Fibroblast of peridontal ligament (primary cell): ENCODE measurements at regions not wholly inside any gene's neighbourhood (a gene's known extent, or its start where the extent isn't known, plus 50 kb on each side); places are given as distances from the start of the nearest gene placed in this dataset.
"Not testable (repeated sequence)": the region's sequence is repeated elsewhere in the genome, so short reads cannot be mapped to it uniquely, and the experiment has no call there.

Experiments
- DNase-seq: peaks from one replicate; pipeline ENCODE4 v3.0.0-alpha.2; 2010; ENCODE audit errors: extremely low read depth

DNA sequence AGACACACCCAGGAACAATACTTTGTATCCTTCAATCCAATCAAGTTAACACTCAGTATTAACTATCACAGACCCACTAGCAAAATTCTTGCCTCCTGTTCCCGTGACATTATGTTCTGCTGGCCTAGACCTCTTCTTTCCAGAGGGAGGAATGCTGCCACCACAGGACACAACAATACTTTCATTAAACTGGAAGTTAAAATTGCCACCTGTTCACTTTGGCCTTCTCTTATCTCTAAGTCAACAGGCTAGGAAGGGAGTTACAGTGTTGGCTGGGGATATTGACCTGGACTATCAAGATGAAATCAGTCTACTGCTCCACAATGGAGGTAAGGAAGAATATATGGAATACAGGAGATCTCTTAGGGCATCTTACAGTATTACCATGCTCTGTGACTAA is 1000.4 kb upstream of the GBE1 start:
- no peak for DNase-seq

DNA sequence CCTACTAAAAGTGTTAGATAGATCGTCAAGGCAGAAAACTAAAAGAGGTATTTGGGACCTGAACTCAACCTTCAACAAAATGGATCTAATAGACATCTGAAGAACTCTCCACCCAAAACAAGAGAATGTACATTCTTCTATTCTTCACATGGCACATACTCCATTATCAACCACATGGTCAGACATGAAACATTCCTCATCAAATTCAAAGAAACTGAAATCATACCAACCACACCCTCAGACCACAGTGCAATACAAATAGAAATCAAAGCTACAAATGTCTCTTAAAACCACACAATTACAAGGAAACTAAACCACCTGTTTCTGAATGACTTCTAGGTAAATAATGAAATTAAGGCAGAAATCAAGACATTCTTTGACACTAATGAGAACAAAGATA is 984.1 kb upstream of the GBE1 start:
- no peak for DNase-seq

DNA sequence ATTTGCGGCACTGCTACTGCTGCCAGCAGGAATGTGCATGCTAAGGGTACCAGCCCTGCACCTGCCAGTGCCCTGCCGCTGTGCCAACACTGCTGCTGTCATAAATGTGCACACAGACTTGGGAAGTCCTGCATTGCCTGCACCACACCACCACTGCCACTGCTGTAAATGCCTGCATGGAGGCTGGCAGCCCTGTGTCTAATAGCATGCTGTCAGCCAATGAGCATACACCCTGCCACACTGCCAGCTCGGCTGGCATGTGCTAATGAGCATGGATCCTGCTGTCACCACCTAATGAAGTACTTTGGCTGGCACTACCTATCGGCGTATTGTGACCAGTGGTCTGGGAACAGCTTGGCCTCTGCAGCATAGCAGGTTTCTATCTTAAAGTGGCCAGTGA is 981.8 kb upstream of the GBE1 start:
- DNase-seq, result no peak

DNA sequence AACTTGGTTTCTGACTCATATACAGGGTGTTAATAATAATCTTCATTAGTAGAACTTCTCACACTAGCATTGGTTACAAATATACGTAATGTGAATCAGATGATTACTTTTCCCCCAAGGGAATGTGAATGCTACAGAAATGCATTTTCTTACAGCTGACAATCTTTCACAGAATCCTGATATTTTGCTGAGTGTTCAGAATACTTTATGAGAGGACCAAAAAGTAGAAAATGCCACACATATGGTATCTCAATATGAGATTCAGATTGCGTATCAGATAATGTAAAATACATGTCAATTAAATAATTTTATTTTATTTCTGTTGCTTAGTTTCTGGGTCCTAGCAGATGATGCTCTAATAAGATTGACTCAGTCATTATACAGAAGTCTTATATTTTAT is 979.9 kb upstream of the GBE1 start:
- DNase-seq, result no peak

DNA sequence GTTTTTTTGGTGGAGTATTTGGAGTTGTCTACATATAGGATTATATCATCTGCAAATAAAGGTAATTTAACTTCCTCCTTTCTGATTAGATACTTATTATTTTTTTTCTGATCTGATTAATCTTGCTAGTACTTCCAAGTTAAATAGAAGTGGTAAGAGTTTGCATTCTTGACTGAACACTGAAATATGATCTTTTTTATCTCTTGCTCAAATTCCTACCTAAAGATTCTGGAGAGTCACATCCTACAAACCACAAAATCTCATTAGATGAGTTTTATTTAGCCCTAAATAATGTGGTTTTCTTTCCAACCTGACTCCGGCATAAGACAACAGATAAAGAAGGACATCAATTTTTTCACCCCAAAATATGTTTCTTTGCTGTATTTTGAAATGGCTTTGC is 977.9 kb upstream of the GBE1 start:
- DNase-seq, result no peak

DNA sequence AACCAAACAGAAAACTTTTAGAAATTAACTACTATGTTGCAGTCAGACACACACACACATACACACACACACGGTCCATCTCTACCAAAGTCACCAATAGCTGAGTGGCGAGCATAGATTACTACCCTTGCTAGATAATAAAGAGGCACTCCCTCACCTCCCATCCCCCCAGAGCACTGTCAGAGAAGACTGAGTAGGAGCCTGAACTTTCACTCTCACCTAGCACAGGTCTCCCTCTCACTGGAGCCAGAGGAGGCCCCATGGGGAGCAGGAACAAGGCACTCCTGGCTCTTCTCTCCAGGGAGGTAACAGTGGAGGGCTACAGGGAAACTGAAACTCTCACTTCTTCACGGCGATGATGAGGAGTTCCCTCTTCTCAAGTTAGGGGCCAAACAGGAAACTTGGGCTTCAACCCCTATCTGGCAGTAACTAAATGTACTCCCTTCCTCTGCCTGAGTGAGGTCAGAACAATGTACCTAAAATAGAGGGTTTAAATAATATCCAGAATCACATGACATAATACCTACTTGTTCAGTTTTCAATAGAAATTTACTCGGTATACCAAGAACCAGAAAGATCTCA is 975.3 kb upstream of the GBE1 start:
- DNase-seq, result no peak

DNA sequence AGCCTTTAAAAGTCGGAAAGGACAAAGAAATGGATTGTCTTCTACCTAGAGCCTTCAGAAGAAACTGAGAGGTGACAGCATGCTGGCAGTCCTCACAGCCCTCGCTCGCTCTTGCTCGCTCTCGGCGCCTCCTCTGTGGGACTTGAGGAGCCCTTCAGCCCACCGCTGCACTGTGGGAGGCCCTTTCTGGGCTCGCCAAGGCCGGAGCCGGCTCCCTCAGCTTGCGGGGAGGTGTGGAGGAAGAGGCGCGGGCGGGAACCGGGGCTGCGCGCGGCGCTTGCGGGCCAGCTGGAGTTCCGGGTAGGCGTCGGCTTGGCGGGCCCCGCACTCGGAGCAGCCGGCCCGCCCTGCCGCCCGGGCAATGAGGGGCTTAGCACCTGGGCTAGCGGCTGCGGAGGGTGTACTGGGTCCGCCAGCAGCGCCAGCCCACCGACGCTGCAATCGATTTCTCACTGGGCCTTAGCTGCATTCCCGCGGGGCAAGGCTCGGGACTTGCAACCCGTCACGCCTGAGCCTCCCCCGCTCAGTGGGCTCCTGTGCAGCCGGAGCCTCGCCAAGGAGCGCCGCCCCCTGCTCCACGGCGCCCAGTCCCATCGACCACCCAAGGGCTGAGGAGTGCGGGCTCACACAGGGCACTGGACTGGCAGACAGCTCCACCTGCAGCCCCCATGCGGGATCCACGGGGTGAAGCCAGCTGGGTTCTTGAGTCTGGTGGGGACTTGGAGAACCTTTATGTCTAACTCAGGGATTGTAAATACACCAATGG is 953.8 kb upstream of the GBE1 start:
- DNase-seq, result no peak

DNA sequence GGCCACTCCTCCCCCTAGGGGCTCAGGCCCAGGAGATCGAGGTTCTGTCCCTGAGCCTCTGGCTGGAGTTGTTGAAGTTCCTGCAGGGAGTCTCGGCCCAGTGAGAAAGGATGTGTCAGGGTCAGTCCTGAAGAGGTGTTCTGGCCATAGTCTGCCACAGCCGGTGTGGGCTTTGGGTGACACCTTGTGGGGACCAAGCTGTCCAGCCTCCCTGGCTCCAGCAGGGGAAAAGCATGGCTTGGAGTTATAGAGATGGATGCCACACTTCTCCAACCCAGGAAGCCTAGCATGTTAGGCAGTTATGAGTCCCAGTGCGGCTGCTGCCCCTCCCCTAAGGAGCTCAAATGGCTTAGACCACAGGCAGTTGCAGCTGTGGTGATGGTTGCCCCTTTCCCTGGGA is 945.6 kb upstream of the GBE1 start:
- no peak for DNase-seq

DNA sequence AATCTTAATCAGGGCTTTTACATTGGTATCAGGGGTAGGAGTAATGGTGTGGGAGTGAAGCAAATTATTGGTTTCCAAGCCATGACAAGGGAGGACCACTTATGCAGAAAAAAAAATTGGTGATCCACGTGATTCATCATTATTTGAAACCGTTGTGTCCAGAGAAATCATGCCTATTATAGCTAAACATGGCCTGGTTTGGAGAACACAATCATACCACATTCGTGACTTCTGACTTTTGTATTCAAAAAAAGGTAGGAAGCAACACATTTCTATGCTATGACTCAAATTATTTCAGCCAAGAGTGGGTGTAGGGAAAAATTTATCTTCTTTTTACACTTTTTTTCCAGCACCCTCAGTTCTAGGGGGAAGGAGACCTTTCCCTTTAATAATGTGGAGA is 924.3 kb upstream of the GBE1 start:
- no peak for DNase-seq

DNA sequence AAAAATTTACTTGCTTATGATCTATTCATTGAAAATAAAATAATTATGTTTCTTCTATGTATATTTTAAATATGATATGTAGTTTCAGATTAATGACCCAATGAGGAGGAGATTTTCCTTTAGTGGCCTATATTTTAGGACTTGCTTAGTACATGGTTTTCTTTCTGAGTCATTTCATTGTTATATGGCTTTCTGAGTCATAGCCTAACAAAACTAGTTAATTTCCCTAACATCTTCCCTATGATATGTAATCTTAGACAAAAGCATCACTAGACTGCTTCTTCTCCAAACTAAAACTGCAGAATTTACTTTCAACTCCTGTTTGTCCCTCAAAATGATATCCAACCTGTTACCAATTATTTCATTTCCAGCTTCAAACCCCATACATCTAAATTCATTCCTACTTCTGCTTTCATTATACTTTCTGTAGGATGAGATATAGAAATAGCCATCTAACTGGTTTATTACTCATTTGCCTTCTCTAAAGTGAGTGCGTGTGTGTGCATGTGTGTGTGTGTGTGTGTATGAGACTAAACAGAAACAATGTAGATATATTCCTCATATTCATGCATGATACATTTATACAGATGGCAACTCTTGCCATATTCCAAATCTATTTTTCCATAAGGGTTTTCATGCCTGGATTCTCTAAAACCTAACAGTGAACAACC is 915.0 kb upstream of the GBE1 start:
- DNase-seq, result no peak

DNA sequence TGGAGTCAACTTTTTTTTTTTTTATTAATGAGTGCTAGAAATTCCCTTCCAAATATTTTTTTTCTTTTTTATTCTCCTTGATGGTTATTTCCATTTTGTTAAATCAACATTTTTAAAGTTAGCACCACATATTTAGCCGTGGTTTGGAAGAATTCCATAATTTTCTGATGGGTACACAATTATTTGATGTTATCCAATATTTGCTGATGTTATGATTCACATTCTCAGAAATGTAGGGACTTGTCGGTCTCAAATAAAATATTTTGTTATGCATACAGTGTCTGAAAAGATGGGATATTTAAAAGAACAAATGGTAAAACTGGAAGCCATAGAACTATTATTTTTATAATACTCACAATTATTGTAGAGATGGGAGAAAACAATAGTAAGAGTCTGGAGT is 911.5 kb upstream of the GBE1 start:
- DNase-seq, result no peak

DNA sequence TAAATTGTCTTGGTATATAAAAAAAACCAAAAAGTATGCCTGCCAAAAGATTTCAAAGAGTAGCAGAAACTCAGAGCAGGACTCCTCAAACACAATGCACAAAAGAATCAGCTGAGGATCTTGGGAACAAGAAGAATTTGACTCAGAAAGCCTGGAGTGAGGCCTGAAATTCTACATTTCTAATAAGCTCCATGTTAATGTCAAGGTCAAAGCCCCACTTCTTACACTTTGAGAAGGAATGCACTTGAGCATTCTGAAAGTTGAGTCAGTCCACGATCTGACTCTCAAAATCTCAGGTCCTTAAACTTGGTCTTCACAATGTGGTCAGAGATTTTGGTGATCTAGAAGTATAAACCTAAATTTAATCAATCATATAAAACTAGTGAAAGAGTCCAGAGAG is 910.0 kb upstream of the GBE1 start:
- DNase-seq, result no peak

DNA sequence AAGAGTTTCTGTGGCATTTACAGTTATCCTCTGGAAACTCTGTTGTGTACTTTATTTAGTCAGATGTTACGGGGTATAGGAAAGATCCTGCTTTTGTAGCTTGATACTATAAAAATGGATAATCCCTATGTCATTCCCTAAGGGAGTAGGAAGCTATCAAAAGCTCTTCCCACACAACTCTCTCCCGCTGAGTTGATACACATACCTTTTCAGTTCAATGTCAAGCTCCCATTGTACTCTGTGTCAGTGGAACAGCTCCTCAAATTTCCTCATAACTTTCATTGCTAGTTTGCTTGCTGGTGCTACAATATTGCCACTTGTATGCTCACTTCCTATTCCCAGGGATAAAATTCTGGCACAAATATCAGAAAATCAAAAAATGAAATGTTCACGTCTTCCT is 893.3 kb upstream of the GBE1 start:
- no peak for DNase-seq

DNA sequence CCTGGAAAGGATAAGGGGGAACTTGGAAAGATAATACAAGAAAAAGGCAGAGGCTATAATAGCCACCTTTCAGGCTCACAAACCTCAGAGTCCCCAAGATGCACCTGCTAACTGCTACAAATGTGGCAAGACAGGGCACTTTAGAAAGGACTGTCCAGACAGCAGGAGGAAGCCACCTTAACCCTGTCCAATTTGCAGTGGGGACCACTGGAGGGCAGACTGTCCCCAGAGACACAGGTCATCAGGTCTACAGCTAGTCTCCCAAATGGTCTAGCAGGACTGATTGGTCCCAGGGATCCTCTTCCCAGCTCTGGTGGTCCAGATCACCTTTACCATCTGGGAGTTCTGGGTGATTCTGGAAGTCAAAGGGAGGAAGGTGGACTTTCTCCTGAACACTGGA is 882.5 kb upstream of the GBE1 start:
- no peak for DNase-seq

DNA sequence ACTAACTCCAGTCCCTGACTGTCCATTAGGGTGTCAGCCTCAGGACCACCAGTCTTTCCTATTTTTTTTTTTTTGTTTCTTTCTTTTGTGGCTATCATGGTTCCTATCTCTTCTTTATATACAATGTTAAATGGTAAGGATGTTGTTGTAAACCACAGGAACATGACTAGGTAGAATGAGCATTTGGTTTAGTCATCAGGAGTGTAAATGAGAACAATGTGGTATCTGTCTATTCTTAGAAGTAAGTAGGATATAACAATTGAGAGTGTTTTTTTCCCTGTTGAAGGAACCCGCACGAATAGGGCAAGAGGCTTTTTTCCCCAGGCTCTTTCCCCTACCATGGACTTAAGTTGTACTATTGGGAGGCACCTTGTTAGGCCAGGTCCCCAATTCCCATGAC is 880.3 kb upstream of the GBE1 start:
- no peak for DNase-seq

DNA sequence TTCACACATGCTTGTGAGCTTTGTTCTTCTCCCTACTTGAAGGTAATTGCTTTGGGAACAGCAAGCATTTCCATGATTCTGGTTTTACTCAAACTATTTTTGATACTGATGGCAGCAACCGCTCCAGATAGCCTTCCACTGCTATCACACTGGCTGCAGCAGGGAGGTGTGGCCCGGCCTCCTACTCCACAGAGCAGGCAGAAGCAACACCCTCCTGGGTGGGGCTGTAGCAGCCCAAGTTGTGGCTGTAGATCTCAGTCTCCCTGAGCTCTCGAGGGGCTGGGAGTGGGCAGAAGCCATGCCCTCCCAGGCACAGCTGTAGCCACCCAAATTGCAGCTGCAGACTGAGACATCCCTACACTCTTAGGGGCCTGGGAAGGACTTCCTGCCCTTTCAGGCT is 878.8 kb upstream of the GBE1 start:
- no peak for DNase-seq

DNA sequence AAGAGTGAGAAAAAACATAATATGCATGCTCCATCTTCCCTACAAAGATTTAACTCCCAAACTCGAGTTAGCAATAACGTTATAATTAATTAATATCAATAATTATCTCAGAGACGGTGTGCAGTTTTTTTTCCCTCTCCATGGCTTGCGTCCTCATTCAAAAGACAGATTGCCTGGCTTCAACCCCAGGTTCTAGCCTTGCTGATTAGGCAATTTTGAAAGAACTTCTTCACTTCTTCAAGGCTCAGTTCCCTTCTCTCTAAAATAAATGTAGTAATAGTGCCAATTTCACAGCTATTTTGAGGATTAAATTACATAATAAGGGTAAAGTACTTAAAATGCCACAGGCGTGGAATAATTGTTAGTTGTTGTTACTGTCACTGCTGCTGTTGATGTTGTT is 876.1 kb upstream of the GBE1 start:
- no peak for DNase-seq

DNA sequence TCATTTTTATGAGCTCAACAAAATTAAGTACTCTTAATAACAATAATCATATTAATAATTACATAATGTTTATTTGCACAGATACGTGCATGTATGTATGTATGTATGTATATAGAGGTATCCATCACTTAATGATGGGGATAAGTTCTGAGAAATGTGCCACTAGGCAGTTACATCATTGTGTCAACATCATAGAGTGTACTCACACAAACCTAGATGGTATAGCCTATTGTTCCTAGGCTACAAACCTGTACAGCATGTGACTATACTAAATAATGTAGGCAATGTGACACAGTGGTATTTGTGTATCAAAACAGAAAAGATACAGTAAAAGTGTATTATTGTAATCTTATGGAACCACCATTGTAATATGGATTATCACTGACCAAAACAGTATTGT is 874.7 kb upstream of the GBE1 start:
- no peak for DNase-seq

DNA sequence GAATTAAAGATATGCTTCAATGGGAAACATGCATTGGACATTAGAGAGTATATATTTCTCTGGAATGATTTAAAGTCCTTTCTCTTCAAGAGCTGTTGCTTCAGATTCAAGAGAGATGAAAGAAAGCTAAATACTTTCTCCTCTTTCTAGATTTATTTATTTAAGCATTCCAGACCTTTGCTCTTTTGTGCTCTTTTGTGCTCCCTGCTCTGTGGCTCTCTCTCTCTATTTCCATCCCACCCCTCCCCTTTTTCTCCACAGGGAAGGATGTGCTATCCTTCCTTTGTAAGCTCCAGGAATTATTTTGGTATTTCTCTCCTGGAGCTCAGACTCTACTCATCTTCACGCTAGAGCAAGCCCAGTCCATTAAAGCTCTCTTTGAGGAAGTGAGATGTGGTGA is 871.9 kb upstream of the GBE1 start:
- no peak for DNase-seq

DNA sequence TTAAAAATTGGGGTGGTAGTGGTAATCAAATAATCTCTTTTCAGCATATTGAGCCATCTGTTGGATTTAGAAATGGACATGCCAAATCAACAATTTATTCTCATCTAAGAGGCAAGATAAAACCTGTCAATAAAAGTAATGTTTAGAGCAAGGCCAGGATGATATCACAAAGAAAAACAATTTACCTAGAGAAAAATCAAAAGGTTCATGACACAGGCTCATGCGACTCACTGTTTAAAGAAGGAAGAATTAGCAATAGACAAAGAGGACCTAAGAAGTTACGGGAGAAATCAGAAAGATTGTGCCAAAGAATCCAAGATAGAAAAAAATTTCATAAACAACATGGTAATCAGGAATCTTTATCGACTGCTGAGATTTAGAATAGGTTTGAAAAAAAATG is 868.5 kb upstream of the GBE1 start:
- no peak for DNase-seq

DNA sequence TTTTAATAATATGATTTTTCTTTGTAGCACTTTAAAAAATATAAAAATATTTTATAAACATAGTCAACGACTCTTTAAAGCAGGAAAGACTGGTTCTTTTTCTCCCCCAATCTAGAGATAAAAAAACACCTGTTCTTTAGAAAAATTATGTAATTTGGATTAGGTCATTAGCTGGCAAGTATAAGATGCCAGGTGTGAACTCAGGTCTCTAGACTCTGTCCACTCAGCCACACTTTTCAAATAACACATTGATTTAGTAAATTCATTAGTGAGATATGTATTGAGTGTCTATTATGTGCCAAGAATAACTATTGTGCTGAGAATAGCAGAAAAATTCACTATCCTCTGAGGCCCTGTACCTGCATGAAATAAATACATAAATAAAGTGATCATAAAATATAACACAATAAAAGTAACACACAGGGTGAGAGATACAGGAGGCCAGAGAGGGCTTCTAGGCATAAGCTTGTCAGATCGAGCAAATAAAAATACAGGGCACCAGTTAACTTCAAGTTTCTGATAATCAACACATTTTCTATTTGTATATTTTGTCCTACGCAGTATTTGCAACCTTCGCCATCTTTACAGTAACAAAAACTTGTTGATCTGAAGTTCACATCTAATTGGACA is 867.1 kb upstream of the GBE1 start:
- DNase-seq, result no peak

DNA sequence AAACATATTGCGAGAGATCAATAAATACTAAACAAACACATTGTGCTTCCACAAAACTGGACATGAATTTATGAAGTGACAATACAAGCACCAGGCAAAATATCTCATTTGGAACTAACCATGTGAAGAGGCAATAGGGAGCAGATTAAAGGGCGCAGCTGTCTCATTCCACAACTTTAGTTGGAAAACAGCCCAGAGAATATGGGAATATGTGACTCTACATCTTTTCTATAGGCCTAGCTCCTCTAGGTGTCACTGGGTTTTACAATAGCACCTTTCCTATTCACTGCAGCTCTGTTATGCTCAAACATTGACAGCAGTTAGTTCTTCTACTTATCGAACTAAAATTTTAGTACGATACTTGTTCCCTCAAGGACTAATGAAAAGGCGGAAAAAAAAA is 866.3 kb upstream of the GBE1 start:
- DNase-seq, result no peak

DNA sequence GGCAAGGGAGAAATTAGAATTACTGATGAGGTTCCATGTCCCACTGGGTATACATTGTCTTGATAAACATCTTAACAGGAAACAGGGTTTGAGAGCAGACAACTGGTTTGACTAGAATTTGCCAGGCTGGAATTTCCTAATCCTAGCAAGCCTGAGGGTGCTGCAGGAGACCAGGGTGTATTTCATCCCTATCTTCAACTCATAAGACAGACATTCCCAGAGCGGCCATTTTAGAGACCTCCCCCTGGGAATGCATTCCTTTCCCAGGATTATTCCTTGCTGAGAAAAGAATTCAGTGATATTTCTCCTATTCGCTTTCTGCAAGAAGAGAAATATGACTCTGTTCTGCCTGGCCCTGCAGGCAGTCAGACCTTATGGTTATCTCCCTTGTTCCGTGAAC is 859.3 kb upstream of the GBE1 start:
- not testable (repeated sequence) for DNase-seq
